CD14-positive monocyte (primary cell): ENCODE measurements at regions not wholly inside any gene's neighbourhood (a gene's known extent, or its start where the extent isn't known, plus 50 kb on each side); places are given as distances from the start of the nearest gene placed in this dataset.

ENCODE experiments used
- DNase-seq, 3 donors: peaks; one replicate each; pipeline ENCODE4 v3.0.0-alpha.2; 2011 to 2022
- H2AFZ ChIP-seq: 2 replicates; pipeline ENCODE4 v1.6.0; 2012; ENCODE audit warnings: mild to moderate bottlenecking, low read depth, low read length, inconsistent platforms; ENCODE audit not compliant: insufficient read depth, poor library complexity, severe bottlenecking
- H3K27ac ChIP-seq, 2 donors: 1 replicate in 1 of 2; 2 replicates in 1 of 2; pipeline ENCODE4 v1.5.1; 2012 to 2013; ENCODE audit warnings: low read length in 2 of 2, control low read depth in 1 of 2, inconsistent platforms in 1 of 2, low read depth in 1 of 2, mild to moderate bottlenecking in 1 of 2
- H3K27me3 ChIP-seq, 2 donors: one replicate each; pipeline versions ENCODE4 v1.6.0 to v1.6.1; 2011 to 2013; ENCODE audit warnings: low read length in 2 of 2; ENCODE audit not compliant: control insufficient read depth in 2 of 2, insufficient read depth in 2 of 2
- H3K36me3 ChIP-seq, 2 donors: replicated peaks in 1 of 2; 1 replicate in 1 of 2; 2 replicates in 1 of 2; pipeline versions ENCODE4 v1.5.1 to v1.6.1; 2012 to 2013; ENCODE audit warnings: low read length in 2 of 2, control low read depth in 1 of 2, inconsistent platforms in 1 of 2, mild to moderate bottlenecking in 1 of 2; ENCODE audit not compliant: insufficient read depth in 2 of 2, control insufficient read depth in 1 of 2
- H3K4me1 ChIP-seq, 2 donors: 1 replicate in 1 of 2; 2 replicates in 1 of 2; pipeline versions ENCODE4 v1.5.1 to v1.6.1; 2012 to 2013; ENCODE audit warnings: low read length in 2 of 2, control low read depth in 1 of 2, inconsistent platforms in 1 of 2, mild to moderate bottlenecking in 1 of 2, moderate library complexity in 1 of 2; ENCODE audit not compliant: insufficient read depth in 2 of 2, control insufficient read depth in 1 of 2
- H3K4me2 ChIP-seq: replicated peaks from 2 replicates; pipeline ENCODE3; 2012; ENCODE audit warnings: low read length, moderate library complexity, mild to moderate bottlenecking; ENCODE audit not compliant: poor library complexity, severe bottlenecking; ENCODE audit errors: extremely low read depth
- H3K4me3 ChIP-seq, 3 experiments: fragments of 200-600 bp in 1 of 3; sonication (generic) in 1 of 3; replicated peaks in 1 of 3; 1 replicate in 2 of 3; 2 replicates in 1 of 3; pipeline ENCODE4 v1.5.1; 2011 to 2013; ENCODE audit warnings: low read length in 3 of 3, mild to moderate bottlenecking in 3 of 3, control low read depth in 2 of 3, low read depth in 2 of 3, inconsistent platforms in 1 of 3, moderate library complexity in 1 of 3
- H3K79me2 ChIP-seq: 2 replicates; pipeline ENCODE4 v1.6.0; 2012; ENCODE audit warnings: mild to moderate bottlenecking, control low read depth, inconsistent platforms, low read length, moderate library complexity; ENCODE audit not compliant: insufficient read depth
- H3K9ac ChIP-seq: 2 replicates; pipeline ENCODE4 v1.6.0; 2017; ENCODE audit warnings: low read length, mild to moderate bottlenecking; ENCODE audit not compliant: insufficient read depth, poor library complexity, severe bottlenecking
- H3K9me3 ChIP-seq, 2 donors: replicated peaks in 1 of 2; 1 replicate in 1 of 2; 2 replicates in 1 of 2; pipeline versions ENCODE4 v1.5.1 to v1.6.1; 2012 to 2013; ENCODE audit warnings: low read length in 2 of 2, control low read depth in 1 of 2; ENCODE audit not compliant: control insufficient read depth in 1 of 2, insufficient read depth in 1 of 2
- H4K20me1 ChIP-seq: 2 replicates; pipeline ENCODE4 v1.6.0; 2012; ENCODE audit warnings: mild to moderate bottlenecking, low read length, control low read depth, moderate library complexity; ENCODE audit not compliant: insufficient read depth
- H3K27ac Mint-ChIP-seq, 7 donors: one replicate each; pipeline ENCODE4 v1.8.0; 2020; ENCODE audit warnings: mild to moderate bottlenecking in 7 of 7, mixed read lengths in 7 of 7, moderate library complexity in 6 of 7, inconsistent platforms in 2 of 7
- H3K27me3 Mint-ChIP-seq, 3 donors: one replicate each; pipeline ENCODE4 v1.8.0; 2021 to 2022; ENCODE audit warnings: low read depth in 3 of 3, mild to moderate bottlenecking in 3 of 3, mixed read lengths in 3 of 3, moderate library complexity in 3 of 3, inconsistent platforms in 1 of 3
- H3K36me3 Mint-ChIP-seq, 2 donors: one replicate each; pipeline ENCODE4 v1.8.0; 2020; ENCODE audit warnings: mixed read lengths in 2 of 2, inconsistent platforms in 1 of 2, mild to moderate bottlenecking in 1 of 2
- H3K4me1 Mint-ChIP-seq: one replicate; pipeline ENCODE4 v1.8.0; 2020; ENCODE audit warnings: mild to moderate bottlenecking, mixed read lengths
- H3K4me3 Mint-ChIP-seq, 2 donors: one replicate each; pipeline ENCODE4 v1.8.0; 2020; ENCODE audit warnings: mild to moderate bottlenecking in 2 of 2, mixed read lengths in 2 of 2, moderate library complexity in 1 of 2
- H3K9me3 Mint-ChIP-seq, 7 donors: one replicate each; pipeline ENCODE4 v1.8.0; 2020 to 2022; ENCODE audit warnings: mixed read lengths in 7 of 7, mild to moderate bottlenecking in 6 of 7, moderate library complexity in 6 of 7, inconsistent platforms in 2 of 7
- WGBS: methylation state at CpG from one replicate; pipeline ENCODE4 v1.1.5; 2013; ENCODE audit warnings: missing lambda C conversion rate; ENCODE audit not compliant: insufficient coverage; 5-methylcytosine and 5-hydroxymethylcytosine counted together
- intact Hi-C, 2 donors: fragments of 100-400 bp; cut with micrococcal nuclease; formaldehyde crosslinking; loops; one replicate each; pipeline versions ENCODE4 v1.15.0 to v1.15.1; 2023
- TF ChIP-seq, protein P1 (sequence below): fragments of 200-600 bp; IDR thresholded peaks from one replicate; pipeline ENCODE4 v1.8.0; 2022; ENCODE audit warnings: antibody characterized with exemption, mild to moderate bottlenecking

DNA sequence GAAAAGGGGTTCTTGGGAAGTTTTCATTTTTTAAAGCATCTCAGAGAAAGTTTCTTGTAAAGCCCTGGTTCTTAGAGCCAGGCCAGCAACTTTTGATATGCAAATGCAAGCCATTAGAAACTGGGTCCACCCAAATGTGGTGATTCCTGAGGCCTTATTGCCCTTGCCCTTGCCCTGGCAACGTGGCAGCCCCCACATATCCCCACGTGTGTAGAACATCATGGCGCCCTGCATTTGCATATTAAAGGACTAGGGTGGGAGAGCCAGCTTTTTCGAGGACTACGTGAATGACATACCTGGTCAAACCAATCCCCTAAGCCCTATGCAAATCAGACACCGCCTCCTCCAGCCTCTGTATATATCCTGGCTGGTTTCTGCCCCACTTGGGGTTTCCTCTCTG, 314.9 kb upstream of the NECTIN3 start:
- no peak overlapping the region for H3K27ac ChIP-seq
- 86% methylated on average over 1 of the region's 6 CpGs for WGBS
- H2AFZ ChIP-seq, result no peak overlapping the region
- no peaks in the 10 kb centered on the region for H3K4me1 ChIP-seq
- H3K9me3 Mint-ChIP-seq, result peaks cover 0 to 5% (median 3%) of the 10 kb centered on the region in 7 donors
- H3K27me3 ChIP-seq, result no peaks in the 10 kb centered on the region
- H3K4me2 ChIP-seq, result no peak overlapping the region
- DNase-seq, result no peak
- H3K4me1 Mint-ChIP-seq, result no peaks in the 10 kb centered on the region
- H3K9ac ChIP-seq, result no peak overlapping the region
- no peaks in the 10 kb centered on the region for H3K79me2 ChIP-seq
- no peak overlapping the region for H3K4me3 Mint-ChIP-seq
- no peak overlapping the region for H3K4me3 ChIP-seq
- intact Hi-C loops, result no loop called here
- no peaks in the 10 kb centered on the region for H4K20me1 ChIP-seq
- H3K27ac Mint-ChIP-seq, result no peak overlapping the region
- no peaks in the 10 kb centered on the region for H3K36me3 Mint-ChIP-seq
- TF ChIP-seq, protein P1, sequence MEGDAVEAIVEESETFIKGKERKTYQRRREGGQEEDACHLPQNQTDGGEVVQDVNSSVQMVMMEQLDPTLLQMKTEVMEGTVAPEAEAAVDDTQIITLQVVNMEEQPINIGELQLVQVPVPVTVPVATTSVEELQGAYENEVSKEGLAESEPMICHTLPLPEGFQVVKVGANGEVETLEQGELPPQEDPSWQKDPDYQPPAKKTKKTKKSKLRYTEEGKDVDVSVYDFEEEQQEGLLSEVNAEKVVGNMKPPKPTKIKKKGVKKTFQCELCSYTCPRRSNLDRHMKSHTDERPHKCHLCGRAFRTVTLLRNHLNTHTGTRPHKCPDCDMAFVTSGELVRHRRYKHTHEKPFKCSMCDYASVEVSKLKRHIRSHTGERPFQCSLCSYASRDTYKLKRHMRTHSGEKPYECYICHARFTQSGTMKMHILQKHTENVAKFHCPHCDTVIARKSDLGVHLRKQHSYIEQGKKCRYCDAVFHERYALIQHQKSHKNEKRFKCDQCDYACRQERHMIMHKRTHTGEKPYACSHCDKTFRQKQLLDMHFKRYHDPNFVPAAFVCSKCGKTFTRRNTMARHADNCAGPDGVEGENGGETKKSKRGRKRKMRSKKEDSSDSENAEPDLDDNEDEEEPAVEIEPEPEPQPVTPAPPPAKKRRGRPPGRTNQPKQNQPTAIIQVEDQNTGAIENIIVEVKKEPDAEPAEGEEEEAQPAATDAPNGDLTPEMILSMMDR, result no peak
- no peaks in the 10 kb centered on the region for H3K27me3 Mint-ChIP-seq
- H3K9me3 ChIP-seq, result no peaks in the 10 kb centered on the region
- H3K36me3 ChIP-seq, result no peaks in the 10 kb centered on the region

DNA sequence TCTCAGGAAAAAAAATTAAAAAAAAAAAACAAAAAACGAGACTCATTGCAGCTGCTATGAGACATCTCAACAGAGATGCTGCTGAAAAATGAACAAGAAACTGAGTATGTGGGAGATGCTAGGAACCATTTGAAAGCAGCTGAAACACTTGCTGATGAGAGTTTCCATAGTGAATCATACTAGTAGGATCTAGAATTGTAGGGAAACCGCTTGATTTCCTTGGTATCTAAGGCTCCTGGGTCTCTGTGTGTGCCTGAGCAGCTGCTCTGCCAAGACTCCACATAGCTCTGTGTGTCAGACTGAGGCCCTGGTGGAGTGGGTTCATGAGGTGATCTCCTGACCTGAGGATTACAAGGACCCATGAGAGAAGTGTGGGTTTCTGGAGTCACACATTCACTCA, 313.4 kb upstream of the NECTIN3 start:
- no peak for DNase-seq
- Histone ChIP-seq H3K27me3 (no peaks in the 10 kb centered on the region), H3K4me1 (no peaks in the 10 kb centered on the region), H4K20me1 (no peaks in the 10 kb centered on the region), H3K9ac (no peak overlapping the region), H3K36me3 (no peaks in the 10 kb centered on the region), H3K9me3 (no peaks in the 10 kb centered on the region), H3K79me2 (no peaks in the 10 kb centered on the region), H2AFZ (no peak overlapping the region), H3K4me3 (no peak overlapping the region), H3K4me2 (no peak overlapping the region), H3K27ac (no peak overlapping the region)
- 85% methylated on average over 2 of the region's 2 CpGs for WGBS
- intact Hi-C loops, result no loop called here
- no peak overlapping the region for H3K27ac Mint-ChIP-seq
- H3K27me3 Mint-ChIP-seq, result no peaks in the 10 kb centered on the region
- TF ChIP-seq, protein P1, result no peak
- H3K9me3 Mint-ChIP-seq, result peaks cover 0 to 5% (median 3%) of the 10 kb centered on the region in 7 donors
- no peaks in the 10 kb centered on the region for H3K4me1 Mint-ChIP-seq
- H3K36me3 Mint-ChIP-seq, result no peaks in the 10 kb centered on the region
- H3K4me3 Mint-ChIP-seq, result no peak overlapping the region
